ENCODE measurements at regions not wholly inside any gene's neighbourhood (a gene's known extent, or its start where the extent isn't known, plus 50 kb on each side); places are given as distances from the start of the nearest gene placed in this dataset.

GRCh38 chr6:144785056-144785455 lies 499.9 kb downstream of the UTRN start:
- Histone ChIP-seq H4K5ac (ENCODE audit: insufficient read length, low read depth, low read length) (no peak overlapping the region), H2BK20ac (ENCODE audit: low read length) (no peak overlapping the region), H4K91ac (replicated peaks; ENCODE audit: insufficient read length, low read length) (no peak overlapping the region), H2BK120ac (replicated peaks; ENCODE audit: low read depth, low read length) (no peak overlapping the region), H4K8ac (ENCODE audit: extremely low read depth, insufficient read depth, low read length) (no peak overlapping the region), H3K79me2 (ENCODE audit: control insufficient read depth in 1 of 2, insufficient read depth in 2 of 2, low read length in 2 of 2) (no peaks in the 10 kb centered on the region), H3K9ac (replicated peaks in 1 of 4; ENCODE audit: extremely low read depth in 1 of 4, low read depth in 3 of 4, low read length in 3 of 4) (no peak overlapping the region), H3K14ac (ENCODE audit: insufficient read length) (no peak overlapping the region), H3K56ac (replicated peaks; ENCODE audit: insufficient read length, low read depth, low read length) (no peak overlapping the region), H3K27ac (ENCODE audit: low read depth, low read length) (no peak overlapping the region), H3K79me1 (ENCODE audit: low read depth, low read length) (no peaks in the 10 kb centered on the region), H2BK12ac (ENCODE audit: low read depth, low read length) (no peak overlapping the region), H3K9me3 (ENCODE audit: insufficient read depth in 2 of 2, low read depth in 1 of 2, low read length in 1 of 2) (no peaks in the 10 kb centered on the region), H2AK5ac (ENCODE audit: low read depth, low read length) (no peak overlapping the region), H3K18ac (ENCODE audit: extremely low read depth, low read length) (no peak overlapping the region), H2AFZ (ENCODE audit: low read length) (no peak overlapping the region), H3K4me1 (replicated peaks in 1 of 4; ENCODE audit: control insufficient read depth in 3 of 4, insufficient read depth in 4 of 4, low read length in 3 of 4) (no peaks in the 10 kb centered on the region; a peak in 3 of 7 replicates), H2BK5ac (ENCODE audit: low read depth, low read length) (no peak overlapping the region), H3K23me2 (ENCODE audit: low read depth, low read length) (no peaks in the 10 kb centered on the region), H3K27me3 (replicated peaks in 1 of 4; ENCODE audit: control insufficient read depth in 3 of 4, extremely low read depth in 1 of 4, insufficient read depth in 3 of 4, low read length in 3 of 4) (no peaks in the 10 kb centered on the region), H2BK15ac (ENCODE audit: low read length) (no peak overlapping the region), H4K20me1 (replicated peaks in 1 of 2; ENCODE audit: control insufficient read depth in 1 of 2, insufficient read depth in 2 of 2, low read length in 2 of 2) (no peaks in the 10 kb centered on the region), H3K36me3 (ENCODE audit: control insufficient read depth in 2 of 4, insufficient read depth in 4 of 4, low read length in 3 of 4) (peaks cover 0 to 4% (median 0%) of the 10 kb centered on the region in 4 experiments; a peak in 1 of 8 replicates), H3K4ac (replicated peaks; ENCODE audit: insufficient read length, low read depth, low read length) (no peak overlapping the region), H3K23ac (ENCODE audit: insufficient read length) (no peak overlapping the region), H3K4me3 (ENCODE audit: extremely low read depth in 1 of 4, insufficient read depth in 2 of 4, low read depth in 3 of 4, low read length in 4 of 4) (no peak overlapping the region), H3K4me2 (ENCODE audit: insufficient read depth in 1 of 2, low read depth in 2 of 2, low read length in 2 of 2) (no peak overlapping the region)
- 82% methylated on average over 3 of the region's 3 CpGs; no CpG with 5 or more reads in 1 of the 2 experiments for WGBS, 2 experiments (ENCODE audit: extremely low coverage in 1 of 2, insufficient coverage in 1 of 2, insufficient read length in 1 of 2, insufficient replicate concordance in 2 of 2, low coverage in 1 of 2, low lambda C conversion rate in 2 of 2, missing lambda C conversion rate in 1 of 2)
- no peak for DNase-seq (ENCODE audit: low read depth in 1 of 2, low spot score in 2 of 2)
- no peak for TF ChIP-seq HDAC2 (IDR thresholded peaks at IDR 0.05; ENCODE audit: borderline replicate concordance in 1 of 2, low read depth in 2 of 2, low read length in 2 of 2)
- POLR2A ChIA-PET (ENCODE audit: partially characterized antibody), result no interaction called here
- no peak for FAIRE-seq
- CTCF ChIA-PET (ENCODE audit: partially characterized antibody), result no interaction called here

All from H1 (cell line).